OCI-LY1 (cell line): ENCODE measurements at regions not wholly inside any gene's neighbourhood (a gene's known extent, or its start where the extent isn't known, plus 50 kb on each side); places are given as distances from the start of the nearest gene placed in this dataset.

ENCODE experiments used
- H2AFZ ChIP-seq: fragments of 200-600 bp; sonication (generic), shearing (Covaris generic); 2 replicates; pipeline ENCODE4 v1.6.0; 2014; ENCODE audit warnings: antibody characterized with exemption, mild to moderate bottlenecking, low read length
- H3F3A ChIP-seq: fragments of 200-600 bp; sonication (generic), shearing (Covaris generic); 2 replicates; pipeline ENCODE4 v1.6.0; 2014; ENCODE audit warnings: mild to moderate bottlenecking, antibody characterized with exemption, low read length, moderate library complexity; ENCODE audit not compliant: insufficient read depth
- H3K27ac ChIP-seq: fragments of 200-600 bp; sonication (generic); 2 replicates; pipeline ENCODE4 v1.5.1; 2014; ENCODE audit warnings: low read length, mixed run types, mild to moderate bottlenecking, low read depth; ENCODE audit not compliant: poor library complexity, severe bottlenecking
- H3K27me3 ChIP-seq: fragments of 200-600 bp; sonication (generic); 2 replicates; pipeline ENCODE4 v1.6.0; 2014; ENCODE audit warnings: antibody characterized with exemption, mild to moderate bottlenecking, low read length, moderate library complexity; ENCODE audit not compliant: insufficient read depth
- H3K36me3 ChIP-seq: fragments of 200-600 bp; sonication (generic); 2 replicates; pipeline ENCODE4 v1.6.1; 2014; ENCODE audit warnings: mild to moderate bottlenecking, antibody characterized with exemption, low read length, moderate library complexity, mixed read lengths; ENCODE audit not compliant: insufficient read depth
- H3K4me1 ChIP-seq: fragments of 200-600 bp; sonication (generic); 2 replicates; pipeline ENCODE4 v1.5.1; 2014; ENCODE audit warnings: mild to moderate bottlenecking, low read length, moderate library complexity; ENCODE audit not compliant: insufficient read depth, severe bottlenecking
- H3K4me2 ChIP-seq: fragments of 200-600 bp; sonication (generic), shearing (Covaris generic); 2 replicates; pipeline ENCODE4 v1.6.1; 2014; ENCODE audit warnings: low read length
- H3K4me3 ChIP-seq: fragments of 200-600 bp; sonication (generic); 2 replicates; pipeline ENCODE4 v1.5.1; 2014; ENCODE audit warnings: low read length, low read depth, mild to moderate bottlenecking, mixed read lengths; ENCODE audit not compliant: poor library complexity, severe bottlenecking
- H3K79me2 ChIP-seq: fragments of 200-600 bp; shearing (Covaris generic); 2 replicates; pipeline ENCODE4 v1.6.1; 2016; ENCODE audit warnings: mixed run types, low read length, mixed read lengths; ENCODE audit not compliant: insufficient read depth
- H3K9ac ChIP-seq: fragments of 200-600 bp; sonication (generic), shearing (Covaris generic); 2 replicates; pipeline ENCODE4 v1.6.1; 2014; ENCODE audit warnings: mild to moderate bottlenecking, low read length, mixed read lengths
- H3K9me2 ChIP-seq: fragments of 200-600 bp; sonication (generic), shearing (Covaris generic); 2 replicates; pipeline ENCODE4 v1.6.1; 2014; ENCODE audit warnings: low read depth, mild to moderate bottlenecking, low read length, mixed read lengths
- H3K9me3 ChIP-seq: fragments of 200-600 bp; shearing (Covaris generic); 2 replicates; pipeline ENCODE4 v1.6.1; 2014; ENCODE audit warnings: low read length, mixed read lengths
- H4K20me1 ChIP-seq: fragments of 200-600 bp; sonication (generic), shearing (Covaris generic); 2 replicates; pipeline ENCODE4 v1.6.0; 2016; ENCODE audit warnings: mild to moderate bottlenecking, low read length; ENCODE audit not compliant: insufficient read depth
- EZH2 ChIP-seq: fragments of 200-600 bp; sonication (generic), shearing (Covaris generic); IDR thresholded peaks from 2 replicates; pipeline ENCODE4 v1.8.0; 2017; ENCODE audit warnings: borderline replicate concordance, mixed run types, mild to moderate bottlenecking, antibody characterized with exemption, low read length, moderate library complexity, mixed read lengths
- TF ChIP-seq, protein P1 (sequence below): fragments of 200-600 bp; sonication (generic), shearing (Covaris generic); IDR thresholded peaks from 2 replicates; pipeline ENCODE4 v1.5.1; 2017; ENCODE audit warnings: mild to moderate bottlenecking, antibody characterized with exemption, low read length, moderate library complexity, mixed read lengths

GRCh38 chr14:98912655-98913054 is 359.3 kb downstream of the BCL11B start:
- Histone ChIP-seq H2AFZ (no peak overlapping the region), H3K36me3 (no peaks in the 10 kb centered on the region), H3K4me3 (no peak overlapping the region), H3K4me1 (no peaks in the 10 kb centered on the region), H4K20me1 (no peaks in the 10 kb centered on the region), H3F3A (no peaks in the 10 kb centered on the region), H3K9me3 (no peaks in the 10 kb centered on the region), H3K27ac (no peak overlapping the region), H3K79me2 (no peaks in the 10 kb centered on the region), H3K4me2 (no peak overlapping the region), H3K9me2 (no peaks in the 10 kb centered on the region), H3K27me3 (no peaks in the 10 kb centered on the region), H3K9ac (no peak overlapping the region)
- TF ChIP-seq, protein P1, sequence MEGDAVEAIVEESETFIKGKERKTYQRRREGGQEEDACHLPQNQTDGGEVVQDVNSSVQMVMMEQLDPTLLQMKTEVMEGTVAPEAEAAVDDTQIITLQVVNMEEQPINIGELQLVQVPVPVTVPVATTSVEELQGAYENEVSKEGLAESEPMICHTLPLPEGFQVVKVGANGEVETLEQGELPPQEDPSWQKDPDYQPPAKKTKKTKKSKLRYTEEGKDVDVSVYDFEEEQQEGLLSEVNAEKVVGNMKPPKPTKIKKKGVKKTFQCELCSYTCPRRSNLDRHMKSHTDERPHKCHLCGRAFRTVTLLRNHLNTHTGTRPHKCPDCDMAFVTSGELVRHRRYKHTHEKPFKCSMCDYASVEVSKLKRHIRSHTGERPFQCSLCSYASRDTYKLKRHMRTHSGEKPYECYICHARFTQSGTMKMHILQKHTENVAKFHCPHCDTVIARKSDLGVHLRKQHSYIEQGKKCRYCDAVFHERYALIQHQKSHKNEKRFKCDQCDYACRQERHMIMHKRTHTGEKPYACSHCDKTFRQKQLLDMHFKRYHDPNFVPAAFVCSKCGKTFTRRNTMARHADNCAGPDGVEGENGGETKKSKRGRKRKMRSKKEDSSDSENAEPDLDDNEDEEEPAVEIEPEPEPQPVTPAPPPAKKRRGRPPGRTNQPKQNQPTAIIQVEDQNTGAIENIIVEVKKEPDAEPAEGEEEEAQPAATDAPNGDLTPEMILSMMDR = no peak
- TF ChIP-seq EZH2 = no peak

DNA sequence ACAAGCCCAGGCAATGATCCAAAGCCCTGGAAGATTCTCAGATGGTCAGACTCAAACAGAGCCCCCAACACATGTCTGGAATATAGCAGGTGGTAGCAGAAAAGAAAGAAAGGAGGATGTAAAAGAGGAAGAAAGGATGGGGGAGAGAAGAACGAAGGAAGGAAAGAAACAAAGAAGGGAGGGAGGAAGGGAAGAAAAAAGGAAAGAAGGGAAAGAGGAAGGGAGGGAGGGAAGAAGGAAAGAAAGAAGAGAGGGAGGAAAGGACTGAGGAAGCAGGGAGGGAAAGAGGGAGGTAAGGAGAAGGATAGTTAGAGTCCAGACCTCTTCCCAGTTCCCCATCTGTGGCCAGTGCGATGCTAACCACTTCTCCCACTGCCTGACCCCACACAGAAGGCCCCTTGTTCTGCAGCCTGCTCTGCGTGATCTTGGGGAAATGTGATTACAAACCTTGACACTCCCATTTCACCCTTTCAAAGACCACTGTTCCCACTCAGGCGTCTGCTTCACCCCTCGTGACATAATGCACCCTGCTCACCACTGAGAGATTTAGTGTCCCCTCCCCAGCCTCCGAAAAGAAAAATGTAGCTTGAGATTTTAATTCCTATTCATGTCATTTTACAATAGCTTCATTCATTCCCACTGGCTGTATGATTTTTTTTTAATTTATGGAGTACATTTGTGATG is 357.9 kb downstream of the BCL11B start:
- no peak overlapping the region for H3K4me2 ChIP-seq

GRCh38 chr14:98914942-98915341 is 357.1 kb downstream of the BCL11B start:
- H2AFZ ChIP-seq = no peak overlapping the region
- H3K27me3 ChIP-seq = no peaks in the 10 kb centered on the region
- H3K27ac ChIP-seq = no peak overlapping the region
- no peaks in the 10 kb centered on the region for H3K36me3 ChIP-seq
- no peak overlapping the region for H3K4me2 ChIP-seq
- H3K9me3 ChIP-seq = no peaks in the 10 kb centered on the region
- H3K4me1 ChIP-seq = no peaks in the 10 kb centered on the region
- no peak overlapping the region for H3K4me3 ChIP-seq
- no peak overlapping the region for H3K9ac ChIP-seq
- TF ChIP-seq EZH2 = no peak
- TF ChIP-seq, protein P1 = no peak
- H3K9me2 ChIP-seq = no peaks in the 10 kb centered on the region
- H3K79me2 ChIP-seq = no peaks in the 10 kb centered on the region
- no peaks in the 10 kb centered on the region for H3F3A ChIP-seq
- H4K20me1 ChIP-seq = no peaks in the 10 kb centered on the region

More for the DNA sequence above, 357.9 kb downstream of the BCL11B start:
- Histone ChIP-seq H3K36me3 (no peaks in the 10 kb centered on the region), H3K9me2 (no peaks in the 10 kb centered on the region), H3K9ac (no peak overlapping the region), H3K27me3 (no peaks in the 10 kb centered on the region), H3F3A (no peaks in the 10 kb centered on the region), H3K79me2 (no peaks in the 10 kb centered on the region), H3K4me3 (no peak overlapping the region), H3K27ac (no peak overlapping the region), H3K9me3 (no peaks in the 10 kb centered on the region), H4K20me1 (no peaks in the 10 kb centered on the region), H2AFZ (no peak overlapping the region), H3K4me1 (no peaks in the 10 kb centered on the region)
- TF ChIP-seq EZH2 = no peak
- TF ChIP-seq, protein P1 = no peak
